ENCODE measurements at regions not wholly inside any gene's neighbourhood (a gene's known extent, or its start where the extent isn't known, plus 50 kb on each side); places are given as distances from the start of the nearest gene placed in this dataset.

DNA sequence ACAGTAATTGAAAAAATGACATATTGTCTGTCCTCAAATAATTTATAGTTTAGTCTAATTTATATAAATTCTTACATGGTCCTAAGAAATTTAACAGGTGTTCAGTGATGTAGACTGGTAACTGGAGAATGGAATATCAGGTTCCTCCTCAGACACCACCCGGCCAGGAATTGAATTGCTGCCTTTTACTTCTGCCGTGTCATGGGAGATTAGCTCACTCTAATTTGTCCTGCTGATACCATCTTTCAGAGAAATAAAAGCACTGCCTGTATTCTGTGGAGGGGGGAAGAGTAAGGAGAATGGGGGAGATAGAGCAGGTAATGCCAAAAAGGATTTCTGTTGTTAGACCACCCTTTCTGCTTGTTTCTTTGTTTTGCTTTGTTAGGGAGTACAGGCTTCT, 125.2 kb upstream of the KLHL4 start:
- BruUV-seq (replicated peaks): no TSS peak
- no peaks in the 10 kb centered on the region for H3K4me1 ChIP-seq (ENCODE audit: control insufficient read depth, insufficient read depth, low read length)
- no peak overlapping the region for H3K9ac ChIP-seq (ENCODE audit: low read depth, low read length)
- H4K20me1 ChIP-seq (ENCODE audit: insufficient read depth, low read length): no peaks in the 10 kb centered on the region
- H3K79me1 ChIP-seq (ENCODE audit: low read depth in 1 of 2, low read length in 2 of 2): no peaks in the 10 kb centered on the region
- ChIA-PET CTCF (no interaction called here), POLR2A (ENCODE audit: unreplicated experiment) (no interaction called here)
- no peaks in the 10 kb centered on the region for H3K27me3 ChIP-seq (ENCODE audit: control insufficient read depth, insufficient read depth, low read length)
- no peak overlapping the region for H4K91ac ChIP-seq (ENCODE audit: insufficient read depth, low read depth, low read length)
- no peak overlapping the region for H4K5ac ChIP-seq (ENCODE audit: low read depth, low read length)
- no peak overlapping the region for H3K4ac ChIP-seq (ENCODE audit: low read depth, low read length)
- DNase-seq: no peak
- TF ChIP-seq, protein P1, sequence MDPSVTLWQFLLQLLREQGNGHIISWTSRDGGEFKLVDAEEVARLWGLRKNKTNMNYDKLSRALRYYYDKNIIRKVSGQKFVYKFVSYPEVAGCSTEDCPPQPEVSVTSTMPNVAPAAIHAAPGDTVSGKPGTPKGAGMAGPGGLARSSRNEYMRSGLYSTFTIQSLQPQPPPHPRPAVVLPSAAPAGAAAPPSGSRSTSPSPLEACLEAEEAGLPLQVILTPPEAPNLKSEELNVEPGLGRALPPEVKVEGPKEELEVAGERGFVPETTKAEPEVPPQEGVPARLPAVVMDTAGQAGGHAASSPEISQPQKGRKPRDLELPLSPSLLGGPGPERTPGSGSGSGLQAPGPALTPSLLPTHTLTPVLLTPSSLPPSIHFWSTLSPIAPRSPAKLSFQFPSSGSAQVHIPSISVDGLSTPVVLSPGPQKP (IDR thresholded peaks at IDR 0.05; ENCODE audit: borderline replicate concordance, low read depth, low read length): no peak
- TF ChIP-seq RFX5 (IDR thresholded peaks at IDR 0.05; ENCODE audit: low read depth, low read length): no peak
- TF ChIP-seq FOS (IDR thresholded peaks at IDR 0.05; ENCODE audit: low read depth, low read length): no peak
- TF ChIP-seq MAZ (IDR thresholded peaks at IDR 0.05; ENCODE audit: borderline replicate concordance, low read depth, low read length): no peak
- no peak for TF ChIP-seq SMC3 (IDR thresholded peaks at IDR 0.05; ENCODE audit: low read depth, low read length)
- TF ChIP-seq, protein P2, sequence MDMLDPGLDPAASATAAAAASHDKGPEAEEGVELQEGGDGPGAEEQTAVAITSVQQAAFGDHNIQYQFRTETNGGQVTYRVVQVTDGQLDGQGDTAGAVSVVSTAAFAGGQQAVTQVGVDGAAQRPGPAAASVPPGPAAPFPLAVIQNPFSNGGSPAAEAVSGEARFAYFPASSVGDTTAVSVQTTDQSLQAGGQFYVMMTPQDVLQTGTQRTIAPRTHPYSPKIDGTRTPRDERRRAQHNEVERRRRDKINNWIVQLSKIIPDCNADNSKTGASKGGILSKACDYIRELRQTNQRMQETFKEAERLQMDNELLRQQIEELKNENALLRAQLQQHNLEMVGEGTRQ (IDR thresholded peaks at IDR 0.05; ENCODE audit: low read depth, low read length): no peak
- TF ChIP-seq MXI1 (IDR thresholded peaks at IDR 0.05; ENCODE audit: borderline replicate concordance, low read depth, low read length): no peak
- TF ChIP-seq CEBPB (IDR thresholded peaks at IDR 0.05; ENCODE audit: low read depth, low read length): no peak
- TF ChIP-seq NFE2L2 (IDR thresholded peaks at IDR 0.05; ENCODE audit: low read depth, low read length): no peak
- no peak for TF ChIP-seq RAD21 (IDR thresholded peaks at IDR 0.05; ENCODE audit: low read length)
- H3K14ac ChIP-seq (replicated peaks; ENCODE audit: low read depth, low read length): no peak overlapping the region
- H2BK20ac ChIP-seq (ENCODE audit: low read depth, low read length): no peak overlapping the region
- no peaks in the 10 kb centered on the region for H3K36me3 ChIP-seq (ENCODE audit: control insufficient read depth, insufficient read depth, low read length)
- ATAC-seq (ENCODE audit: low read depth): no peak
- no peak overlapping the region for H2BK15ac ChIP-seq (ENCODE audit: low read depth, low read length)
- H2AFZ ChIP-seq (replicated peaks; ENCODE audit: low read length, poor library complexity): no peak overlapping the region
- no peak overlapping the region for H3K18ac ChIP-seq (ENCODE audit: low read depth, low read length)
- H3K4me2 ChIP-seq (ENCODE audit: low read depth, low read length): no peak overlapping the region
- H2AK9ac ChIP-seq (replicated peaks; ENCODE audit: low read depth, low read length, poor library complexity): no peak overlapping the region
- H3K4me3 ChIP-seq (ENCODE audit: insufficient read depth, low read depth, low read length): no peak overlapping the region
- H2AK5ac ChIP-seq (ENCODE audit: low read depth, low read length): no peak overlapping the region
- no peak overlapping the region for H3K56ac ChIP-seq (ENCODE audit: extremely low read depth, insufficient read depth, low read length)
- intact Hi-C loops (cut with micrococcal nuclease): no loop called here
- WGBS, 2 experiments (ENCODE audit: extremely low coverage in 2 of 2, insufficient read length in 1 of 2): no CpG with 5 or more reads among the region's 2 CpGs
- H3K27ac ChIP-seq (ENCODE audit: insufficient read depth, low read length): no peak overlapping the region
- in situ Hi-C loops (cut with MboI; ENCODE audit: low sequenced_read_pairs): no loop called here
- no peak overlapping the region for H4K8ac ChIP-seq (ENCODE audit: low read depth in 2 of 2, low read length in 2 of 2)
- no peak overlapping the region for H2BK5ac ChIP-seq (ENCODE audit: low read depth, low read length, poor library complexity, severe bottlenecking)
- H3K9me3 ChIP-seq (ENCODE audit: control insufficient read depth, insufficient read depth, low read length): no peaks in the 10 kb centered on the region
- no peak overlapping the region for H2BK120ac ChIP-seq (ENCODE audit: low read depth, low read length)
- dilution Hi-C loops (cut with HindIII; ENCODE audit: low sequenced_read_pairs, unreplicated experiment): no loop called here
- H3K23ac ChIP-seq (ENCODE audit: low read depth, low read length): no peak overlapping the region
- H3K9me1 ChIP-seq (ENCODE audit: insufficient read depth, low read length): no peaks in the 10 kb centered on the region

All from IMR-90 (cell line).